Ishikawa (cell line): ENCODE measurements at regions not wholly inside any gene's neighbourhood (a gene's known extent, or its start where the extent isn't known, plus 50 kb on each side); places are given as distances from the start of the nearest gene placed in this dataset.

Experiments
- EGR1 ChIP-seq: IDR thresholded peaks from 2 replicates; pipeline ENCODE4 v1.6.1; 2012
- EP300 ChIP-seq: IDR thresholded peaks from 2 replicates; pipeline ENCODE4 v1.6.1; 2012; ENCODE audit warnings: borderline replicate concordance
- TAF1 ChIP-seq: IDR thresholded peaks from 2 replicates; pipeline ENCODE4 v1.6.1; 2012; ENCODE audit warnings: low read depth, mild to moderate bottlenecking
- YY1 ChIP-seq: IDR thresholded peaks from 2 replicates; pipeline ENCODE4 v1.6.1; 2012; ENCODE audit warnings: low read depth
- TF ChIP-seq, protein P1 (sequence below): IDR thresholded peaks from 2 replicates; pipeline ENCODE4 v1.6.1; 2012; ENCODE audit warnings: low read depth, mild to moderate bottlenecking

DNA sequence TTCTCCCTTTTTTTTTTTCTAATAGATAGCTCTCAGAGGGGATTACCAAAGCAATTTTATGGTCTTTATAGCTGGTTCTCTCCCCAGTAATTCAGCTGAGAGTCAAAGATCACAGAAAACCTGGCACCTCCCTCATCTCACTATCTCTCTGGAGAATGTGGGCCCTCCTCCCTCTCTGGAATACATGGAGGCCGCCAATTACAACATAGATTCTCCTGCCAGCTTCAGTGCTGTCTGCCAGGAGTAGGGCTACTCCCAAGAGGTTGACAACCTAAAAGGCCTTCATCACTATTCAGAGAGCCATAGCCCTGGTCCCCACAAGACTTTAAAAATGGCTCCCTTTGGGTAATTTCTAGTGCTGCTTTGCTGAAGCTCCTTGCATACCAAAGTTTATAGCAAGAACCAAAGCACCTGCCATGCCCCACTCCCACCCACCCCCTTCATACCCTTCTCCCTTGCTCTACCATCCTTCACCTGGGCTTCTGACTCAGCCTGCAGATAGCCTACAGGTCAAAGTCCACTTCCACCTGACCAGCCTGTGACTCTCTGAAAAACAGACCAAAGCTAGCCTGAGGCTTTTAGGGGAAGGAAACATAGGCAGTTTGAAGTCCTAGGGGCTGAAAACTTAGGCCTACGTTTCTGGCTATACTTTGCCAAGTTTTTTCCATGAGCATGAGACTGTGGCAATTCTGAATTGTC lies 472.3 kb downstream of the TNS1 start:
- TF ChIP-seq, protein P1, sequence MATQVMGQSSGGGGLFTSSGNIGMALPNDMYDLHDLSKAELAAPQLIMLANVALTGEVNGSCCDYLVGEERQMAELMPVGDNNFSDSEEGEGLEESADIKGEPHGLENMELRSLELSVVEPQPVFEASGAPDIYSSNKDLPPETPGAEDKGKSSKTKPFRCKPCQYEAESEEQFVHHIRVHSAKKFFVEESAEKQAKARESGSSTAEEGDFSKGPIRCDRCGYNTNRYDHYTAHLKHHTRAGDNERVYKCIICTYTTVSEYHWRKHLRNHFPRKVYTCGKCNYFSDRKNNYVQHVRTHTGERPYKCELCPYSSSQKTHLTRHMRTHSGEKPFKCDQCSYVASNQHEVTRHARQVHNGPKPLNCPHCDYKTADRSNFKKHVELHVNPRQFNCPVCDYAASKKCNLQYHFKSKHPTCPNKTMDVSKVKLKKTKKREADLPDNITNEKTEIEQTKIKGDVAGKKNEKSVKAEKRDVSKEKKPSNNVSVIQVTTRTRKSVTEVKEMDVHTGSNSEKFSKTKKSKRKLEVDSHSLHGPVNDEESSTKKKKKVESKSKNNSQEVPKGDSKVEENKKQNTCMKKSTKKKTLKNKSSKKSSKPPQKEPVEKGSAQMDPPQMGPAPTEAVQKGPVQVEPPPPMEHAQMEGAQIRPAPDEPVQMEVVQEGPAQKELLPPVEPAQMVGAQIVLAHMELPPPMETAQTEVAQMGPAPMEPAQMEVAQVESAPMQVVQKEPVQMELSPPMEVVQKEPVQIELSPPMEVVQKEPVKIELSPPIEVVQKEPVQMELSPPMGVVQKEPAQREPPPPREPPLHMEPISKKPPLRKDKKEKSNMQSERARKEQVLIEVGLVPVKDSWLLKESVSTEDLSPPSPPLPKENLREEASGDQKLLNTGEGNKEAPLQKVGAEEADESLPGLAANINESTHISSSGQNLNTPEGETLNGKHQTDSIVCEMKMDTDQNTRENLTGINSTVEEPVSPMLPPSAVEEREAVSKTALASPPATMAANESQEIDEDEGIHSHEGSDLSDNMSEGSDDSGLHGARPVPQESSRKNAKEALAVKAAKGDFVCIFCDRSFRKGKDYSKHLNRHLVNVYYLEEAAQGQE, result no peak
- TF ChIP-seq YY1 (no peak), TAF1 (no peak), EP300 (no peak), EGR1 (no peak)
